ENCODE measurements at regions not wholly inside any gene's neighbourhood (a gene's known extent, or its start where the extent isn't known, plus 50 kb on each side); places are given as distances from the start of the nearest gene placed in this dataset.

- H3K27ac ChIP-seq (ENCODE audit: low read depth, low read length), result no peak overlapping the region
- H3K27me3 ChIP-seq (ENCODE audit: control insufficient read depth in 1 of 2, insufficient read depth in 2 of 2, low read length in 2 of 2), result no peaks in the 10 kb centered on the region
- H3K4me1 ChIP-seq (ENCODE audit: insufficient read depth, low read length), result no peaks in the 10 kb centered on the region
- H3K36me3 ChIP-seq (ENCODE audit: insufficient read depth, low read length), result no peaks in the 10 kb centered on the region
- no peak overlapping the region for H3K4me3 ChIP-seq (ENCODE audit: low read depth in 1 of 2, low read length in 2 of 2)
- H3K9me3 ChIP-seq (ENCODE audit: low read length), result no peaks in the 10 kb centered on the region
- H3K9ac ChIP-seq (ENCODE audit: low read length), result no peak overlapping the region
These were observed 169.1 kb upstream of the THUMPD2 start for GRCh38 chr2:39948016-39948719.

- no peak overlapping the region for H3K27ac ChIP-seq (ENCODE audit: low read depth, low read length)
- no peaks in the 10 kb centered on the region for H3K4me1 ChIP-seq (ENCODE audit: insufficient read depth, low read length)
- no peaks in the 10 kb centered on the region for H3K36me3 ChIP-seq (ENCODE audit: insufficient read depth, low read length)
- no peaks in the 10 kb centered on the region for H3K9me3 ChIP-seq (ENCODE audit: low read length)
- no peak overlapping the region for H3K4me3 ChIP-seq (ENCODE audit: low read depth in 1 of 2, low read length in 2 of 2)
- no peaks in the 10 kb centered on the region for H3K27me3 ChIP-seq (ENCODE audit: control insufficient read depth in 1 of 2, insufficient read depth in 2 of 2, low read length in 2 of 2)
- no peak overlapping the region for H3K9ac ChIP-seq (ENCODE audit: low read length)
These were observed 168.4 kb upstream of the THUMPD2 start for GRCh38 chr2:39947294-39948015.

- Histone ChIP-seq H3K27ac (ENCODE audit: low read depth, low read length) (no peak overlapping the region), H3K4me1 (ENCODE audit: insufficient read depth, low read length) (no peaks in the 10 kb centered on the region), H3K4me3 (ENCODE audit: low read depth in 1 of 2, low read length in 2 of 2) (no peak overlapping the region)
These were observed 163.9 kb upstream of the THUMPD2 start for GRCh38 chr2:39942950-39943349.

GRCh38 chr2:39938035-39938835 lies 159.2 kb upstream of the THUMPD2 start:
- Histone ChIP-seq H3K9ac (ENCODE audit: low read length) (no peak overlapping the region), H3K4me1 (ENCODE audit: insufficient read depth, low read length) (peaks cover 9% of the 10 kb centered on the region), H3K9me3 (ENCODE audit: low read length) (no peaks in the 10 kb centered on the region), H3K27ac (ENCODE audit: low read depth, low read length) (no peak overlapping the region), H3K36me3 (ENCODE audit: insufficient read depth, low read length) (no peaks in the 10 kb centered on the region), H3K27me3 (ENCODE audit: control insufficient read depth in 1 of 2, insufficient read depth in 2 of 2, low read length in 2 of 2) (no peaks in the 10 kb centered on the region), H3K4me3 (ENCODE audit: low read depth in 1 of 2, low read length in 2 of 2) (no peak overlapping the region)

More at GRCh38 chr2:39942950-39943349, 163.9 kb upstream of the THUMPD2 start:
- no peaks in the 10 kb centered on the region for H3K36me3 ChIP-seq (ENCODE audit: insufficient read depth, low read length)
- H3K9ac ChIP-seq (ENCODE audit: low read length), result no peak overlapping the region
- no peaks in the 10 kb centered on the region for H3K27me3 ChIP-seq (ENCODE audit: control insufficient read depth in 1 of 2, insufficient read depth in 2 of 2, low read length in 2 of 2)
- no peaks in the 10 kb centered on the region for H3K9me3 ChIP-seq (ENCODE audit: low read length)

GRCh38 chr2:39937621-39938020 lies 158.6 kb upstream of the THUMPD2 start:
- H3K27ac ChIP-seq (ENCODE audit: low read depth, low read length), result no peak overlapping the region
- H3K27me3 ChIP-seq (ENCODE audit: control insufficient read depth in 1 of 2, insufficient read depth in 2 of 2, low read length in 2 of 2), result no peaks in the 10 kb centered on the region
- H3K36me3 ChIP-seq (ENCODE audit: insufficient read depth, low read length), result no peaks in the 10 kb centered on the region
- H3K4me3 ChIP-seq (ENCODE audit: low read depth in 1 of 2, low read length in 2 of 2), result no peak overlapping the region
- H3K9me3 ChIP-seq (ENCODE audit: low read length), result no peaks in the 10 kb centered on the region
- peaks cover 13% of the 10 kb centered on the region for H3K4me1 ChIP-seq (ENCODE audit: insufficient read depth, low read length)
- no peak overlapping the region for H3K9ac ChIP-seq (ENCODE audit: low read length)

- H3K27me3 ChIP-seq (ENCODE audit: control insufficient read depth in 1 of 2, insufficient read depth in 2 of 2, low read length in 2 of 2), result no peaks in the 10 kb centered on the region
- H3K27ac ChIP-seq (ENCODE audit: low read depth, low read length), result no peak overlapping the region
- H3K9ac ChIP-seq (ENCODE audit: low read length), result no peak overlapping the region
- no peaks in the 10 kb centered on the region for H3K9me3 ChIP-seq (ENCODE audit: low read length)
- H3K36me3 ChIP-seq (ENCODE audit: insufficient read depth, low read length), result no peaks in the 10 kb centered on the region
- H3K4me1 ChIP-seq (ENCODE audit: insufficient read depth, low read length), result peaks cover 13% of the 10 kb centered on the region
- H3K4me3 ChIP-seq (ENCODE audit: low read depth in 1 of 2, low read length in 2 of 2), result no peak overlapping the region
These were observed 155.8 kb upstream of the THUMPD2 start for GRCh38 chr2:39934851-39935250.

- H3K9me3 ChIP-seq (ENCODE audit: low read length), result no peaks in the 10 kb centered on the region
- no peak overlapping the region for H3K27ac ChIP-seq (ENCODE audit: low read depth, low read length)
- no peaks in the 10 kb centered on the region for H3K27me3 ChIP-seq (ENCODE audit: control insufficient read depth in 1 of 2, insufficient read depth in 2 of 2, low read length in 2 of 2)
- no peak overlapping the region for H3K9ac ChIP-seq (ENCODE audit: low read length)
- no peak overlapping the region for H3K4me3 ChIP-seq (ENCODE audit: low read depth in 1 of 2, low read length in 2 of 2)
- H3K4me1 ChIP-seq (ENCODE audit: insufficient read depth, low read length), result peaks cover 13% of the 10 kb centered on the region
- H3K36me3 ChIP-seq (ENCODE audit: insufficient read depth, low read length), result no peaks in the 10 kb centered on the region
These were observed 154.1 kb upstream of the THUMPD2 start for GRCh38 chr2:39933196-39933595.

- Histone ChIP-seq H3K27ac (ENCODE audit: low read depth, low read length) (no peak overlapping the region), H3K9me3 (ENCODE audit: low read length) (no peaks in the 10 kb centered on the region), H3K4me1 (ENCODE audit: insufficient read depth, low read length) (peaks cover 13% of the 10 kb centered on the region), H3K4me3 (ENCODE audit: low read depth in 1 of 2, low read length in 2 of 2) (no peak overlapping the region), H3K9ac (ENCODE audit: low read length) (no peak overlapping the region), H3K27me3 (ENCODE audit: control insufficient read depth in 1 of 2, insufficient read depth in 2 of 2, low read length in 2 of 2) (no peaks in the 10 kb centered on the region), H3K36me3 (ENCODE audit: insufficient read depth, low read length) (no peaks in the 10 kb centered on the region)
These were observed 153.1 kb upstream of the THUMPD2 start for GRCh38 chr2:39932198-39932597.

- Histone ChIP-seq H3K4me1 (ENCODE audit: insufficient read depth, low read length) (peaks cover 13% of the 10 kb centered on the region), H3K9ac (ENCODE audit: low read length) (no peak overlapping the region), H3K9me3 (ENCODE audit: low read length) (no peaks in the 10 kb centered on the region), H3K36me3 (ENCODE audit: insufficient read depth, low read length) (no peaks in the 10 kb centered on the region), H3K4me3 (ENCODE audit: low read depth in 1 of 2, low read length in 2 of 2) (no peak overlapping the region), H3K27me3 (ENCODE audit: control insufficient read depth in 1 of 2, insufficient read depth in 2 of 2, low read length in 2 of 2) (no peaks in the 10 kb centered on the region), H3K27ac (ENCODE audit: low read depth, low read length) (no peak overlapping the region)
These were observed 151.3 kb upstream of the THUMPD2 start for GRCh38 chr2:39930175-39930917.

GRCh38 chr2:39929531-39929930 lies 150.5 kb upstream of the THUMPD2 start:
- Histone ChIP-seq H3K36me3 (ENCODE audit: insufficient read depth, low read length) (no peaks in the 10 kb centered on the region), H3K4me1 (ENCODE audit: insufficient read depth, low read length) (peaks cover 13% of the 10 kb centered on the region), H3K27me3 (ENCODE audit: control insufficient read depth in 1 of 2, insufficient read depth in 2 of 2, low read length in 2 of 2) (no peaks in the 10 kb centered on the region), H3K27ac (ENCODE audit: low read depth, low read length) (no peak overlapping the region), H3K4me3 (ENCODE audit: low read depth in 1 of 2, low read length in 2 of 2) (no peak overlapping the region), H3K9ac (ENCODE audit: low read length) (no peak overlapping the region), H3K9me3 (ENCODE audit: low read length) (no peaks in the 10 kb centered on the region)

GRCh38 chr2:39925312-39925711 lies 146.3 kb upstream of the THUMPD2 start:
- Histone ChIP-seq H3K27ac (ENCODE audit: low read depth, low read length) (no peak overlapping the region), H3K4me1 (ENCODE audit: insufficient read depth, low read length) (peaks cover 10% of the 10 kb centered on the region), H3K9ac (ENCODE audit: low read length) (no peak overlapping the region), H3K4me3 (ENCODE audit: low read depth in 1 of 2, low read length in 2 of 2) (no peak overlapping the region), H3K36me3 (ENCODE audit: insufficient read depth, low read length) (no peaks in the 10 kb centered on the region), H3K27me3 (ENCODE audit: control insufficient read depth in 1 of 2, insufficient read depth in 2 of 2, low read length in 2 of 2) (no peaks in the 10 kb centered on the region), H3K9me3 (ENCODE audit: low read length) (no peaks in the 10 kb centered on the region)
